OCI-LY3 (cell line): ENCODE measurements at regions not wholly inside any gene's neighbourhood (a gene's known extent, or its start where the extent isn't known, plus 50 kb on each side); places are given as distances from the start of the nearest gene placed in this dataset.

Source experiments
- H2AFZ ChIP-seq: fragments of 200-600, 300-600 bp; shearing (Covaris generic); 2 replicates; pipeline ENCODE4 v1.6.0; 2014; ENCODE audit warnings: antibody characterized with exemption, low read depth, low read length
- H3K27ac ChIP-seq: fragments of 200-600, 300-600 bp; sonication (generic); 2 replicates; pipeline ENCODE4 v1.5.1; 2014; ENCODE audit warnings: mild to moderate bottlenecking, low read length, moderate library complexity, mixed read lengths
- H3K27me3 ChIP-seq: fragments of 200-600, 300-600 bp; sonication (generic); 2 replicates; pipeline ENCODE4 v1.6.1; 2014; ENCODE audit warnings: low read depth, low read length, mixed read lengths
- H3K36me3 ChIP-seq: fragments of 200-600, 300-600 bp; sonication (generic); replicated peaks from 2 replicates; pipeline ENCODE3; 2014; ENCODE audit warnings: low read depth, low read length, mixed read lengths
- H3K4me1 ChIP-seq: fragments of 300-600, 200-600 bp; sonication (generic); 2 replicates; pipeline ENCODE4 v1.6.1; 2014; ENCODE audit warnings: low read length, mixed read lengths
- H3K4me2 ChIP-seq: fragments of 200-600, 300-600 bp; sonication (generic); 2 replicates; pipeline ENCODE4 v1.6.1; 2014; ENCODE audit warnings: low read length, mixed read lengths
- H3K4me3 ChIP-seq: fragments of 300-600, 200-600 bp; sonication (generic); 2 replicates; pipeline ENCODE4 v1.5.1; 2014; ENCODE audit warnings: antibody characterized with exemption, mild to moderate bottlenecking, low read length, moderate library complexity
- H3K79me2 ChIP-seq: fragments of 300-600, 200-600 bp; shearing (Covaris generic); 2 replicates; pipeline ENCODE4 v1.6.1; 2014; ENCODE audit warnings: mild to moderate bottlenecking, low read length, mixed read lengths
- H3K9ac ChIP-seq: fragments of 300-600, 200-600 bp; shearing (Covaris generic); 2 replicates; pipeline ENCODE4 v1.6.0; 2014; ENCODE audit warnings: mild to moderate bottlenecking, low read length, moderate library complexity
- H3K9me3 ChIP-seq: fragments of 200-600, 300-600 bp; shearing (Covaris generic); 2 replicates; pipeline ENCODE4 v1.6.1; 2014; ENCODE audit warnings: low read length, mixed read lengths; ENCODE audit not compliant: insufficient read depth
- H4K20me1 ChIP-seq: fragments of 200-600, 300-600 bp; sonication (generic); 2 replicates; pipeline ENCODE4 v1.6.1; 2016; ENCODE audit warnings: low read length, mixed read lengths; ENCODE audit not compliant: insufficient read depth
- CTCF ChIP-seq: fragments of 200-600, 300-600 bp; sonication (generic); IDR thresholded peaks from 2 replicates; pipeline ENCODE4 v1.5.1; 2014; ENCODE audit warnings: antibody characterized with exemption, low read length, low read depth
- EZH2phosphoT487 ChIP-seq: fragments of 200-600 bp; shearing (Covaris generic); IDR thresholded peaks from 2 replicates; pipeline ENCODE4 v1.6.1; 2018; ENCODE audit warnings: antibody characterized with exemption, mixed run types, low read depth

DNA sequence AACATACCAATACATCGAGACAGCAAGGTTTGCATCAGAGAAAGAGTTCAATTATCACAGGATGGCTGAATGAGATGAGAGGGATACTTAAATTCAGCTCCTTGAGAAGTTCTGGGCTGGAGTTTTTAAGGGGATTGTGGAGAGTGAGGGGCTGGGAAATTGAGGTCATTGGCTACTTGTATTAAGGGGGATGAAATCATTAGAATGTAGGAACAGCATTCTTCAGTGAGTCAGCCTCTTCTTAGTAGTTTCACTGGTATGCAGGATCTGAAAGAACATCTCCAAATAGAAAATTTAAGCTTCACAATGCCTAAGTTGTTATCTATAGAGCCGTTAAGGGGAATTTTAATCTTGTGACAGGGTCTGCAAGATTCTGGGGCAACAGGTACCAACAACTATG is 211.6 kb upstream of the TAPT1 start:
- H3K27ac ChIP-seq = no peak overlapping the region
- no peak for TF ChIP-seq CTCF
- no peak overlapping the region for H3K4me3 ChIP-seq
- no peaks in the 10 kb centered on the region; the same call in none of the 2 replicates for H3K27me3 ChIP-seq
- H3K4me2 ChIP-seq = no peak overlapping the region
- no peak overlapping the region for H3K9ac ChIP-seq
- no peaks in the 10 kb centered on the region for H4K20me1 ChIP-seq
- H3K79me2 ChIP-seq = no peaks in the 10 kb centered on the region
- no peak overlapping the region for H2AFZ ChIP-seq
- peaks cover 8% of the 10 kb centered on the region for H3K4me1 ChIP-seq
- no peaks in the 10 kb centered on the region for H3K36me3 ChIP-seq
- H3K9me3 ChIP-seq = no peaks in the 10 kb centered on the region

DNA sequence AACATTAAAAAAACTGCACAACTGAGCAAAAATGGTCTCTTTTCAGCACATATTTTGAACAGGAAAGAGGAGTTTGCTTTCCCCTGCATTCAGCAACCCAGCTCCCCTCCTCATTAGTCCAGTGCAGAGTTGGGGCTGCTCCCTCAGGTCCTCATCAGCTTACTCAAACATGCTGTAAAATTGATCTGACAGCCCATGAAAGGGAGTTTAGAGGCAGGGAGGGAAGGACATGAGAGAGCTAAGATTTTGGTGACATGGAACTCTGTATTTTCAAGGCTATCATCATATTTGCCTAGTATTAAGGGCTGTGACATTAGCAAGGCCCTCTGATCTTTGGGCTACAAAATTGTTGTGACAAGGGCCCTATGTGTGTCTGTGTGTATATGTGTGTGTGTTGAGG is 205.6 kb upstream of the TAPT1 start:
- no peaks in the 10 kb centered on the region for H3K9me3 ChIP-seq
- H4K20me1 ChIP-seq = no peaks in the 10 kb centered on the region
- TF ChIP-seq EZH2phosphoT487 (no peak), CTCF (no peak)
- no peaks in the 10 kb centered on the region for H3K27me3 ChIP-seq
- no peak overlapping the region for H3K27ac ChIP-seq
- H3K9ac ChIP-seq = no peak overlapping the region
- no peaks in the 10 kb centered on the region for H3K4me1 ChIP-seq
- H2AFZ ChIP-seq = no peak overlapping the region
- H3K4me2 ChIP-seq = no peak overlapping the region
- H3K79me2 ChIP-seq = no peaks in the 10 kb centered on the region
- no peaks in the 10 kb centered on the region for H3K36me3 ChIP-seq
- no peak overlapping the region for H3K4me3 ChIP-seq

- Histone ChIP-seq H3K4me2 (no peak overlapping the region), H2AFZ (no peak overlapping the region), H3K79me2 (no peaks in the 10 kb centered on the region), H3K4me1 (peaks cover 6% of the 10 kb centered on the region; the same call in 1 of the 2 replicates), H3K36me3 (no peaks in the 10 kb centered on the region), H4K20me1 (no peaks in the 10 kb centered on the region), H3K27ac (no peak overlapping the region), H3K9ac (no peak overlapping the region), H3K4me3 (no peak overlapping the region), H3K27me3 (no peaks in the 10 kb centered on the region), H3K9me3 (no peaks in the 10 kb centered on the region)
- TF ChIP-seq EZH2phosphoT487 (no peak), CTCF (no peak)
Observed at GRCh38 chr4:16418814-16419213, 192.5 kb upstream of the TAPT1 start.

- no peaks in the 10 kb centered on the region for H4K20me1 ChIP-seq
- H3K4me2 ChIP-seq = no peak overlapping the region
- TF ChIP-seq EZH2phosphoT487 = no peak
- no peak for TF ChIP-seq CTCF
- no peaks in the 10 kb centered on the region for H3K9me3 ChIP-seq
- no peaks in the 10 kb centered on the region for H3K27me3 ChIP-seq
- H2AFZ ChIP-seq = no peak overlapping the region
- H3K4me1 ChIP-seq = peaks cover 6% of the 10 kb centered on the region; the same call in 1 of the 2 replicates
- H3K4me3 ChIP-seq = no peak overlapping the region
- no peak overlapping the region for H3K27ac ChIP-seq
- H3K79me2 ChIP-seq = no peaks in the 10 kb centered on the region
- H3K36me3 ChIP-seq = no peaks in the 10 kb centered on the region
- H3K9ac ChIP-seq = no peak overlapping the region
Observed at GRCh38 chr4:16417198-16417597, 190.9 kb upstream of the TAPT1 start.
